GM21528 (cell line): ENCODE measurements at regions not wholly inside any gene's neighbourhood (a gene's known extent, or its start where the extent isn't known, plus 50 kb on each side); places are given as distances from the start of the nearest gene placed in this dataset.
"Not testable (repeated sequence)": the region's sequence is repeated elsewhere in the genome, so short reads cannot be mapped to it uniquely, and the experiment has no call there.

Experiments used
- ATAC-seq: cut with Tn5 transposase; IDR thresholded peaks from one replicate; pipeline ENCODE4 v1.9.1; 2021; ENCODE audit warnings: mild to moderate bottlenecking, moderate library complexity; ENCODE audit not compliant: unreplicated experiment, low FRiP score

DNA sequence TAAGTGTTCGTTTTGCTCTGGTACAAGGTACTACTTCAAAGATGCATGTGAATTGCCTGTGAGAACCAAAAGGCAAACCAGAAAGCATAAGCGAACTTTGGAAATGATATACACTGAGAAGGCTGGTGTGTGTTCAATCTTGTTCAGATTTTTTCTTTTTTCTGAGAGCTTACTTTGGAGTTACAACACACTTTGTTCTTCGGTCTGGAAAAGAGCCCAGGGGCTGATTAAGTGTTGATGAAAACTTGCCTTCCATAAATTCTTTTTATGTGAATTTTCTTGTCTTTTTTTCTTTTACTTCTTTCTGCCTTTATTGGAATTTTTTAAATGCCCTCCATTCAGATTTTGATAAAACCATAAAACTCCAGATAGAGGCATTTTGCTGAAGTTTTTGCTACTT, 395.1 kb upstream of the SASH1 start:
- ATAC-seq: no peak

DNA sequence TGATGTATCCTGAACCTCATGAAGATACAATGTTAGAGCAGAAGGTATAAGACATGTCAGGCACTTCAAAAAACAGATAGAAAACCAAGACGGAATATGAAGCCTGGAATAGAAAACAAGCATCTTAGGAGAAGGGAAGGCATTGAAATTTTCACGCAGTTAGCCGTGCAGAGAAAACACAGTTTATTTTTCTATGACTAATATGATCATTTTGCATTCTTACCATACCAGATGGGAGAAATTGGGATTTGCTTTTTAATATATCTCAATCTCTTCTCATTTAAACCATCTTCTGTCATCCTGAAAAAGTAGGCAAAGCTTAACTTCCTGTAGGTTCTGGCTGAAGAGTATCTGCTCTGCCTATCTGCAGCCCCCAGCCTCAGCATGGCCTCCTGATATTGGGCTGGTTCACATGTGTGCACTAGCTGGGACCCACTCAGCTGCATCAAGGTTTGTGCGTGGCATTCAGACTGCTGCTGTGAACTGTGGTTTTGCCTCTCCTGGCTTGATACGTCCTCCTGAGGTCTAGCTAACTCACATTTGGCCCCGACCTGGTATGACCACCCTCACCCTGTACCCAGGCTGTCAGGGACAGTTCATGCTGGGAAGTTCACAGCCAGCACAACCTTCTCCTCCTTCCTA, 392.5 kb upstream of the SASH1 start:
- no peak for ATAC-seq

DNA sequence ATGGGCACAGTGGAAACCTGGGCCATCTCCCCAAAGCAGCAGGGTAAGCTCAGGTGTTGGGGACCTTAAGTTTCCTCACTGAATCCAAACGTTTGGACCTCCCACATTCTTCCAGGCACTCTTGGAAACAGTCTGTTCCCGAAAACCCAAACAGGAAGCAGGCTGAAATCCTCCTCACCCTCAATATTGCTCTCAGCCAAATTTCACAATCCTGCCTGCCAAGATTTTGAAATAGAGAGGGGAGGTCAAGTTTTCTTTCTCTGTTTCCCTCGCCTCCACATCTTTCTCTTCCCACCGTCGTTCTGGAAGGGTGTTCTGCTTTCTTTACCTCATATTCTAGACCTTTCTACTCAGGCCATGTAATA, 392.0 kb upstream of the SASH1 start:
- ATAC-seq: no peak

DNA sequence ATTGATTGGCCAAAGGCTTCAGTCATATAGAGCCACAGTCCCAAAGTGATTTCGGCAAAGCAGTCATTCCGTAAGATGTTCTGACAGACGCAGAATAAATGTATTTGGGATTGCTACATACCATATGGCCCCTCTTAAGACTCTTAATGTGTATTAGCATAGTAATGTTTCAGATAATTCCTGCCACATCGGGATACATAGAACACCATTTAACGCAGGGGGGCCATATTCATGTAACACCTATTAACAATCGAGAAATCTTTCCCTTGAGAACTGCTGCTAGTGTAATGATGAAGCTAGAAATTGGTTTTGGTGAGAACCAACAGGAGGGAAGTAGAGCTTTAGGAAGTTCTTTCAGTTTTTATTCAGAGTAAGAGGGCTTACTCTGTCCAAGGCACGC, 390.9 kb upstream of the SASH1 start:
- no peak for ATAC-seq

DNA sequence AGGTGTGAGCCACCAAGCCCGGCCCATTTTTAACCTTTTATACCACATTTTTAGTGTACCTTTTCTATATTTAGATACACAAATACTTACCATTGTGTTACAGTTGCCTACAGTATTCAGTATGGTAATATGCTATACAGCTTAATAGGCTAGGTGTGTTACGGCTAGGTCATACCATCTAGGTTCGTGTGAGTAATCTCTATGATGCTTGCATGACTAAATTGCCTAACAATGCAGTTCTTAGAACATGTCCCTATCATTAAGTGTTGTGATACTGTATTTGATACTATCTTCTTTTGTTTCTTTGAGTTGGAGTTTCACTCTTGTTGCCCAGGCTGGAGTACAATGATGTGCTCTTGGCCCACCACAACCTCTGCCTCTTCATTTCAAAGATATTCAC, 387.7 kb upstream of the SASH1 start:
- ATAC-seq: no peak

DNA sequence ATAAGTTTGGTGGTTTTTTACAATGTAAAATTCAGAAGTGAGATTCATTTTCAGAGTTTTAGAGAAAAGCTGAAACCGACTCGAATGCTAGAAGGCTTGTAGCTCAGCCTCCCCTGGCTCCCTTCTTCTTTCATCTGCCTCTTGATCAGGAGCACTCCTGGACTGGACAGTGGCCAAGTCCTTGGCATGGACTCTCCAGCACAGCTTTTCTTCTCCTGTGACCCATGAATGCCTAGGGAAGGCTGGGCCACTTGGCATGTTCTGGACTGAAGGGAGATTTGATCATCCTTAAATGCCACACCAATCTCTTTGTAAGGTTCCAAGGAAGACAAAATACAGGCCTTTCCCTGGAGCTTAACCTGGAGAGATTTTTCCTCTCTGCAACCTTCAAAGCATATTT, 384.0 kb upstream of the SASH1 start:
- no peak for ATAC-seq

DNA sequence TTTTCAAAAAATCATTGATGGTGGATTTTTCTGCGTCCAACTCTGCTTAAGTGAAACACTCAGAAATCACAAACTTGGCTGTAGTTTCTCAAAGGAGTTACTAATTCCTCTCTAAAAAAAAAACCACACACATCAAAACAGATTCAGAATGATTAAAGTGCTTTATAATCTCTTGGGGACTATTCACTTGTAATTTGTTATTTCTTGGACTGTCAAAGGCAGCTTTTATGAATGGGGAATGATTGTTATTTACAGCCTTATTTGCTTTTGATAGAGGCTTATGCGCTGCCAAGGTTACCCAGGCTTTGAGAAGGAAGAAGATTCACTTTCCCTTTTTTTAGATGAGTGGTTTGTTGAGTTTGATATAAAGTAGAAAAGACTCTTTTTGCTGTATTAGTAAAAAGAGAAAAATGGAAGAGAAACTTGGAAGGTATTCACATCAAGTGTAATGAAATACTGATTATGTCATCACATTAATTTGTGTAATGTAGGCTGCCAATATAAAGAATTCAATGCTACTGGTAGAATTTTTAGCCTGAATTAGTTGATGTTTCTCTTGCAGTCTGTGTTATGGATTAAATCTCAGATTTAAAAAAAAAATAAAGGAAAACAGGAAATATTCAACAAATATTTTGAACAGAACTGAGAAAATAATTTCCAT, 381.0 kb upstream of the SASH1 start:
- ATAC-seq: no peak

DNA sequence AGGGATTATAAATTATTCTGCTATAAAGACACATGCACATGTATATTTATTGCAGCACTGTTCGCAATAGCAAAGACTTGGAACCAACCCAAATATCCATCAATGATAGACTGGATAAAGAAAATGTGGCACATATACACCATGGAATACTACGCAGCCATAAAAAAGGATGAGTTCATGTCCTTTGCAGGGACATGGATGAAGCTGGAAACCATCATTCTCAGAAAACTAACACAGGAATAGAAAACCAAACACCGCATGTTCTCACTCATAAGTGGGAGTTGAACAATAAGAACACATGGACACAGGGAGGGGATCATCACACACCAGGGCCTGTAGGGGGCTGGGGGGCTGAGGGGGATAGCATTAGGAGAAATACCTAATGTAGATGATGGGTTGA, 377.2 kb upstream of the SASH1 start:
- ATAC-seq: not testable (repeated sequence)

DNA sequence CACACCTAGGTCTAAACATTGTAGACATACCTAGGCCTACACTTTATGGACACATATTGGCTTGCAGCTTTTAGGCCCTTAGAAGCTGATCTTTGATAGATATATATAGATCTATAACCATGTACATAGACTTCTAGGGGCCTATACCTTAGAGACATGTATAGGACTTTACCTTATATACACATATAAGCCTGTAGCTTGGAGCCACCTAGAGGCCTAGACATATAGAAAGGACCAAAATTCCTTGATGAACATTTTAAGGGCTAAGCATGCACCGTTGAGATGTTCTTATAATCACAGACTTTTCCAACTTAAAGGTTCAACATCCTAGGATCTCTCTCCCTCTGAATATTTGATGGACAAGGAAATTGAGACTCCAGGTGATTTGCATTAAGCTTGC, 371.7 kb upstream of the SASH1 start:
- ATAC-seq: no peak

DNA sequence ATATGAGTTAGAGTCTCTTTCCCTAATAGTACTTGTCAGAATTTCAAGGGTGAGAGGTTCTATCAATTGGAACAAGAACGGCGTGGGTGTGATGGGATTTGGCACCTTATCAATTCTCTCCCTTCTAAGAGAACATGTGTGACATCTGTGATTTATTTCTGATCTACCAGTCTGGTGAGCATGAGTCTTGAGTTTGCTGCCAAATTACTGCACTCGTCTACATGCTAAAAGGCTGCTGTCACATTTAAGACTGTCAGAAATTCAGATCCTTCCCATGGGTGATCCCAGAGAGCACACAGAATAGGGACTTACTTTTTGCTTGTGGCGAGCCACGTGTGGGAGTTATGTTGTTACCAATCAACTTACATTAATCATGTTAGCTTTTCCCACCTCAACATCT, 370.2 kb upstream of the SASH1 start:
- ATAC-seq: no peak

DNA sequence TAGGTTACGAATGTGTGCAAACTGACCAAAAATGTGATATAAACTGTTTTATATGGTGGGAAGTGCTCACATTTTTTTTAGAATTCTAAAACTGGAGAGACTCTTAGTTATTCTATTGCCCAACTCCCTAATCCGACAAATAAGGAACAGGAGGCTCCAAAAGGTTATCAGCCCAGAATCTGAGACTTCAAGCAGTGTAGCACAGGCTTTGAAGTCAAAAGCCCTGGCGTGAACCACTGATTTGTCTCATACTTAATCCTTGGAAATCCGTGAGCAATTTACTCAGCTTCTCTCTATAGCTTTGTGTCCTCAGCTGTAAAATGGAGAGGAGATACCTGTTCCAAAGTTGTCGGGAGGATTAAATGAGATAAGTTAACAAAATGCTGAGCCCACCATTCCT, 368.8 kb upstream of the SASH1 start:
- no peak for ATAC-seq

DNA sequence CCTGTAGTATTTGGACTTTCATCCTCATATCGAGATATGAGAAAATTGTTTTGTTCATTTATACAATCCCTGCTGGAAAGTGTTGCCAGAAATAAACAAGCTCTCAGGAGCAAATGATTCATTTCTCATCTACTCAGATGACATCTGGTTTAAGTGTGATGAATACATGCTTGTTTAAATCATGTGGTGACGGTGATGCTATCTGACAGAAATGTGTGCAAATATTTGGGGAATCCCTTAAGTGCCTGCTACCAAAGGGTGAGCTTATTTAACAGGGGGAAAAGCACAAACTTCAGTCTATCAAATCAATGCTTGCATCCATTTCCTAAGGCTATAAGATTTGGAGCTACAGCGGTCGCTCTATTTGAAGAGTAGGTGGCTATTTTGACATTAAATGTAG, 368.3 kb upstream of the SASH1 start:
- no peak for ATAC-seq

DNA sequence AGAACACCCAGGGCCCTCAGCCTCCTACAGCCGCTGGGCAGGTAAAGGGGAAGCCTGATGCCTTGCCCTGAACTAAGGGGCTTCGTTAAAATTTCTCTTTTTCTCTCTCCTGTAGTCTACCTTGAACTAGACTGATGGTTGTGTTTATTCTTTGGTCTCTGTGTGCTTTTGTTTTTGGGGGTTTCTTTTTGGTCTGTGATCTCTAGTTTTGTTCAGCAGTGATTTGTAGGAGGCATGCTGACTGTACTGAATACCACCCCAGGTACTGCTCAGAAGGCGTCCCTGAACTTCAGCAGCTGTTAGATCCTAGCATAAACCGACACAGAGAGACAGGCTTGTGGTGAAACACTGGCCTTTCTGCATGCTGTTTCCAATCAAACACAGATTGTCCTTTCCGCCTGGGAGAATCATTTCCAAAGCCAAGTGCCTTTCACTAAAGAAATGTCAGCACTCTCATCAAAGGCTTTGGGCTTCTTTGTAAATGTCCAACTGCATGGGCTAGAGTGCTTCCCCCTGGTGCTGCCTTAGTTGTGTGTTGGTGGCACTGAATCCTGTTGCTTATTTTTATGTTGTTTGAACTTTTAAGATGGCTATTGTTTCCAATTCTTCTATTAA, 364.7 kb upstream of the SASH1 start:
- ATAC-seq: no peak

DNA sequence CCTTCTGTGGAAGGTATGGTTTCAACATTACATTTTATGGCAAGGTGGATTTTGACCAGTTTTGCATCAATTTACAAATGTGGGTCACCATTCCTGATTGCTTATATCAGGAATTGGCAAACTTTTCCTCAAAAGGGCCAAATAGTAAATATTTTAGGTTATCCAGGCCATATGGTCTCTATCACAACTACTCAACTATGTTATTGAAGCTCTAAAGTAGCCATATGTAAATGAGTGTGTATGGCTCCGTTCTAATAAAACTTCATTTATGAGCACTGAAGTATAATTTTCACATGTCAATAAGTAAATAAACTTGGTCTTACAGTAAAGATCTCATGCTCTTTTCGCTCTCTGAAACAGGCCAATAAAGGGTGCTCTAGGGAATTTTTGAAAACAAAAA, 362.7 kb upstream of the SASH1 start:
- no peak for ATAC-seq

DNA sequence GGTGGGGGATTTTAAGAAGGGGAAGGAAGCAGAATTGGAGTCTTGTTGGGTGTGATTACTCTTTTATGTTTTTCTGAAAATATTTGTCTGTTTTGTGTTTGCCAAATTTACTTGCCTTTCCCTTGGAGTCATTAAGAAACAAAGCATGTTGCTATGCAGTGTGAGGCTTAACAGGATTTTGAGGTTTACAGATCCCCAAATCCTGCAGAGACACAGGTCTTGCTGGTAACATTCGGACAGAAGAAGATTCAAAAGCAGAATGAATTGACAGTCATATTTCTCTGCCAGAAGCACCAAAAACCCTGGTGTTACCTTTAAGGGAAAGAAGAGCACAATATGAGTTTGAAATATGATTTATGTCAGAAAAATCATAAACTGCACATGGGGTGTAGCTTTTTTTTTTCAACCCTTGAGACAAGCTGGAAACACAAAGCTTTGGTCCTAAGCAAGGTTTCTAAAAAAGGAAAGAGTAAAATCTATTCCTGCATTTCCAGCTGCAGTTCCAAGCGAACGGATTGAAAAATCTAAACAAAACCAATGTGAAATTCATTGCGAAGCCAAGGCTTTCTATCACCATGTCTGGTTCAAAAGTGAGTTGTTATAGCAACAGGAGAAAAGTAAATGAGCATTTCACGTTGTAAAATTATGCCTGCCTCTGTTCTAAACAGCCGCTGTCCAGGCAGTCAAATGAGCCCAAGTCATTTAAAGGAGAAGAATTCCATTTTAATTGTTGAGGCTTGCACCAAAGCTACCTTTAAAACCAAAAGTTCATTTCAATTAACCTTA, 358.9 kb upstream of the SASH1 start:
- ATAC-seq: no peak

DNA sequence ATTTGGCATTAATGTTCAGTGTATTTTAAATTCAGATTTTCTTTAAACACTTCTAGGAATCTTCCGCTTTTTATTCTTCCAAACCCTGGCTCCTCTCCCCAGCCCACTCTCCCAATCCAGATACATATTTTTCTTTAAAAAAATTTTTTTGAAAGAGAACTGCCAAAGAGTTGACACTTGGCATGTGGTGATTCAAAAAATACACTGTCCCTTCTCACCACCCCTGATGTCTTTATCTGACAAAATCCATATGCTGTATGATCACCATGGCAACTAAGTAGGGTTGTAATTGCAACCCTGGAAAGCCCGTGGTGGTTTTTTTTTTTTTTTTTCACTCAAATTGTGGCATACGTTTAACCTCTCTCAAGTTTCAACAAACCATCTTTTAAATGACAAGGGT, 355.8 kb upstream of the SASH1 start:
- ATAC-seq: no peak

DNA sequence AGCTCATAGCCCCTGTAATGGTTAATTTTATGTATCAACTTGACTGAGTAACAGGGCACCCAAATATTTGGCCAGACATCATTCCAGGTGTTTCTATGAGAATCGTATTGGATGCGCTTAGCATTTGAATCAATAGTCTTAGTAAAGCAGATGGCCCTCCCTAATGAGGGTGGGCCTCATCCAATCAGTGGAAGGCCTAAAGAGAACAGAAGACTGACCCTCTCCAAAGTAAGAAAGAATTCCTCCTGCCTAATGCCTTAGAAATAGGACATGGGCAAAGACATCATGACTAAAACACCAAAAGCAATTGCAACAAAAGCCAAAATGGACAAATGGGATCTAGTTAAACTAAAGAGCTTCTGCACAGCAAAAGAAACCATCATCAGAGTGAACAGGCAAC, 352.5 kb upstream of the SASH1 start:
- ATAC-seq: no peak

DNA sequence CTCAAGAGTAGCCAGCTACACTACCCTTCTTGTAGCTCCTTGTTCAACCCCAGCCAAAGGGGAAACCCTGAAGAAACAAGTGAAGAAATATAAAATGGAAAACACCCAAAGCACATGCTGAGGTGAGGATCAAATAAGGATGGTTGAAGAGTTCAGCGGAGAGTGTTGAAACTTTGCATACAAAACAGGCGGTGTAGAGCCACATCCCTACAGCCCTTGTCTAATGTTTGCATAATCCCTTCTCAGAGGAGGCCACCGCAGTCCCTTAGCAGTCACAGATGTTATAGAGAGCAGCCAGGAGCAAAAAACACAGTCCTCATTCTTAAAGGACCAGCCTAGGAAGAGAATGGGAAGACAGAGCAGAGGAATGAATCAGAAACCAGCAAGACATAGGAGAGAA, 350.7 kb upstream of the SASH1 start:
- no peak for ATAC-seq

DNA sequence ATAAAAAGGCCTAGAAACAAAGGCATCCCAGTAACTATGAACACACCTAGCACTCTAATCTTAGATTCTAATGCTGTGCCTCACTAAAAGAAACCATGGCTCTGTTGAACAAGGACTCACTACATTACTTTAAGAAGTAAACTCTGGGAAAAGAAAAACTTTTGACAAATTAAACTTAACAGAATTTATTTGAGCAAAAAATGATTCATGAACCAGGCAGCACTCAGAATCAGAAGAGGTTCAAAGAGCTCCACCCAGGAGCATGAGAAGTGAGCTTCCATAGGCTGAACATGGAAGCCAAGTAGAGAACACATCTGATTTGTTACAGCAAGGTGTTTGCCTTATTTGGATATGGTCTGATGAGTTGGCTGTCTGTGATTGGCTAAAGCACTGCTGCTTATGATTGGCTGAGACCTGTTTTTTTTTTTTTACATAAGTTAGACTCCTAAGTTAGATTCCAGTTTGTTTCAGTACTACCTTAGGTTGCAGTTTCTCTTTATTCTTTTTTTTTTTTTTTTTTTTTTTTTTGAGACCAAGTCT, 343.6 kb upstream of the SASH1 start:
- ATAC-seq: no peak

DNA sequence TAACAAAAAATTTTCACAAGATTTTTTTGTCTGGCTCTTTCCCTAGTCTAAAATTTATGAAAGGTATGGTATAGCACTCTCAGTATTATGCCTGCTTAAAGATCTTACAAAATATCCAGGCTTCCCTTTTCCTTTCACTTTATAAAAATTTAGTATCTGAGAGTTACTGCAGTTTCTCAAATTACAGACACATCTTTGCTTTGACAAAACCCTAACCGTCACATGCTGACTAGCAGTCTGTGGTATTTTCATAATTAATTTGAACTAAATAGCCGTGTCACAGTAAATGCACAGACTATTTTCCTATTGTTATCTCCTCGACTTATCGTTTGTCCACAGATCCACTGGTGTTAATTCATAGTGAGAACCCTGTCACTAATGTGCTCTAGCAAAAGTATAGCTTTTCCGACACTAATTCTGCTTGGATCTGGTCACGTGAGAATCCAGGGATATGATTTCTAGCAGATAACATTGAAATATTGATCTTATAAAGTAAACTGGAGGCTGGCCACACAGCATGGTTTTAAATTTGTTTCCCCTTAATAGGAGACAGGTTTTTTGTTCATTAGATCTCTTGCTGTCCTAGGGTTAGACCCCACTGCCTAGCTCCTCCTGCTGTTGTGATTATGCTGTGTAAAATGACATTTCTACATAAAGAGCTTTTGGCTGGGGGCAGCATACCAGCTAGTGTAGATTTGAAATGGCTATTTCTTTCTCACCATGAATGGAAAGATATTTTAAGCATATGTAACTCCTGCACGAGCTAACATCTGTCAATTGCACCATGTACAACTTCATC, 340.6 kb upstream of the SASH1 start:
- ATAC-seq: no peak

DNA sequence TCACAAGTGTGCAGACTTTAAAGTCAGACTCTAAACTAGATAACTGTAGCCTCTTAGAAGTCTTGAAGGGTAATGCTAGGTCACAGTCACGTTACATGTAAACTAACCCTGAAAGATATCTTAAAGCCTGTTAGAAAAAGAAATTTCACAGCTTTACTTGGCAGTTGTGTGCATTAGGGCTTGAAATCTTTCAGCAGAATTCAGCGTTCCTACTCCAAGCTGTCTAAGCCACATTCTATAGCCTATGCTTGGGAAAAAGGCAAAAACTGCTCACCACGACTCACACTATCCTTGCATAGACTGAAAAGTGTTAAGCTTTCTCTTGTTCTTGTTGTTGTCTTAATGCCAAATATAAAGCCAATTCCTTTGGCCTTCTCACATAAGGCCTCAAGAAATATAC, 338.0 kb upstream of the SASH1 start:
- ATAC-seq: no peak
